ENCODE measurements at regions not wholly inside any gene's neighbourhood (a gene's known extent, or its start where the extent isn't known, plus 50 kb on each side); places are given as distances from the start of the nearest gene placed in this dataset.

DNA sequence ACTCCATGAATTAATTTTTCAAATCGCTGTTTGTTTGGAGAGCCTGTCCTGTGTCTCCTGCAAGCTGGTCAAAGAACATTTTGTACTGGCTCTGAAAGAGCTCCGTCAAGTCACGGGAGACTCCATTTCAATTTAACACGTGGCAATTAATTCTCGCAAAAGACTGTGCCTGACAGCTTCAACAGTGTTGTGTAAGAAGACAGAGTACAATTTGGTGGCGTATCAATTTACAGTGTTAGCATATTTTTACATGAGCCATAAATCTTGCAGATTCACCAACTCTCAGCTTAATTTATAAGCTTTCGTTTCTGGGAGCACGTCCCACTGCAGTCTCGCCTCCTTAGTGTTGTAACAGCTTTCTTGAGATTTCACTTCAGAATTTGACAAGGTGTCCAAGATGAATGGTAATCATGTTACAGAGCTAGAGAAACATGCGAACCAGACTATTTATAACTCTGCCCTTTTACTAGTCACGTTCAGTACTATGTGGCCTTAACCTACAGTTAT, 70.8 kb downstream of the RWDD4 start:
- H2AFZ ChIP-seq (ENCODE audit: low read length) = no peak overlapping the region
- no peak for DNase-seq

DNA sequence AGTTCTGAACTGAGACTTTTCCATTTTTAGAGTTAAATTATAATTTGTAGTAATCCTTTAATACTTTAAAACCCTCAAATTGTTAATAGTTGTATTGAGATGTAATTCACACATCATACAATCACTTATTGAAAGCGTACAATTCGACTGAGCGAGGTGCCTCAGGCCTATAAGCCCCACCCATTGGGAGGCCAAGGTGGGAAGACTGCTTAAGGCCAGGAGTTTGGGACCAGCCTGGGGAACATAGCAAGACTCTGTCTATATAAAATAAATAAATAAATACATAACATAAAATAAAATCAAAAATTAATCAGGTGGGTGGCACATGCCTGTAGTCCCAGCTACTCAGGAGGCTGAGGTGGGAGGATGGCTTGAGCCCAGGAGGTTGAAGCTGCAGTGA, 70.3 kb downstream of the RWDD4 start:
- no peak overlapping the region for H3K4me3 ChIP-seq (ENCODE audit: low read length)
- H3K9me2 ChIP-seq (replicated peaks; ENCODE audit: insufficient read depth, low read length) = no peaks in the 10 kb centered on the region
- H3K27me3 ChIP-seq (replicated peaks; ENCODE audit: insufficient read depth, low read length) = no peaks in the 10 kb centered on the region
- H2AFZ ChIP-seq (ENCODE audit: low read length) = no peak overlapping the region
- TF ChIP-seq, protein P1, sequence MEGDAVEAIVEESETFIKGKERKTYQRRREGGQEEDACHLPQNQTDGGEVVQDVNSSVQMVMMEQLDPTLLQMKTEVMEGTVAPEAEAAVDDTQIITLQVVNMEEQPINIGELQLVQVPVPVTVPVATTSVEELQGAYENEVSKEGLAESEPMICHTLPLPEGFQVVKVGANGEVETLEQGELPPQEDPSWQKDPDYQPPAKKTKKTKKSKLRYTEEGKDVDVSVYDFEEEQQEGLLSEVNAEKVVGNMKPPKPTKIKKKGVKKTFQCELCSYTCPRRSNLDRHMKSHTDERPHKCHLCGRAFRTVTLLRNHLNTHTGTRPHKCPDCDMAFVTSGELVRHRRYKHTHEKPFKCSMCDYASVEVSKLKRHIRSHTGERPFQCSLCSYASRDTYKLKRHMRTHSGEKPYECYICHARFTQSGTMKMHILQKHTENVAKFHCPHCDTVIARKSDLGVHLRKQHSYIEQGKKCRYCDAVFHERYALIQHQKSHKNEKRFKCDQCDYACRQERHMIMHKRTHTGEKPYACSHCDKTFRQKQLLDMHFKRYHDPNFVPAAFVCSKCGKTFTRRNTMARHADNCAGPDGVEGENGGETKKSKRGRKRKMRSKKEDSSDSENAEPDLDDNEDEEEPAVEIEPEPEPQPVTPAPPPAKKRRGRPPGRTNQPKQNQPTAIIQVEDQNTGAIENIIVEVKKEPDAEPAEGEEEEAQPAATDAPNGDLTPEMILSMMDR (IDR thresholded peaks at IDR 0.05; ENCODE audit: low read length) = no peak
- TF ChIP-seq EZH2 (optimal IDR thresholded peaks at IDR 0.05; ENCODE audit: low read depth, low read length) (no peak), EZH2phosphoT487 (IDR thresholded peaks at IDR 0.05; ENCODE audit: low read length) (no peak)
- no peaks in the 10 kb centered on the region for H3F3A ChIP-seq (ENCODE audit: insufficient read depth, low read length)
- DNase-seq = no peak
- no peaks in the 10 kb centered on the region for H3K36me3 ChIP-seq (replicated peaks; ENCODE audit: insufficient read depth, low read length)
- no peaks in the 10 kb centered on the region for H3K9me3 ChIP-seq (replicated peaks; ENCODE audit: insufficient read depth, low read length)
- no peak overlapping the region for H3K4me2 ChIP-seq (ENCODE audit: low read depth, low read length)
- no peak overlapping the region for H3K27ac ChIP-seq (ENCODE audit: low read length)
- H4K20me1 ChIP-seq (ENCODE audit: insufficient read depth, low read length) = no peaks in the 10 kb centered on the region
- H3K4me1 ChIP-seq (ENCODE audit: low read length) = no peaks in the 10 kb centered on the region
- no peak overlapping the region for H3K9ac ChIP-seq (ENCODE audit: low read length)
- H3K79me2 ChIP-seq (ENCODE audit: low read length) = no peaks in the 10 kb centered on the region

More for the DNA sequence above, 70.8 kb downstream of the RWDD4 start:
- H3K4me3 ChIP-seq (ENCODE audit: low read length) = no peak overlapping the region
- TF ChIP-seq EZH2phosphoT487 (IDR thresholded peaks at IDR 0.05; ENCODE audit: low read length) (no peak), EZH2 (optimal IDR thresholded peaks at IDR 0.05; ENCODE audit: low read depth, low read length) (no peak)
- TF ChIP-seq, protein P1 (IDR thresholded peaks at IDR 0.05; ENCODE audit: low read length) = no peak
- H3K79me2 ChIP-seq (ENCODE audit: low read length) = no peaks in the 10 kb centered on the region
- H3K27me3 ChIP-seq (replicated peaks; ENCODE audit: insufficient read depth, low read length) = no peaks in the 10 kb centered on the region
- H3F3A ChIP-seq (ENCODE audit: insufficient read depth, low read length) = no peaks in the 10 kb centered on the region
- H3K27ac ChIP-seq (ENCODE audit: low read length) = no peak overlapping the region
- H3K4me1 ChIP-seq (ENCODE audit: low read length) = no peaks in the 10 kb centered on the region
- H3K9me3 ChIP-seq (replicated peaks; ENCODE audit: insufficient read depth, low read length) = no peaks in the 10 kb centered on the region
- H4K20me1 ChIP-seq (ENCODE audit: insufficient read depth, low read length) = no peaks in the 10 kb centered on the region
- no peak overlapping the region for H3K9ac ChIP-seq (ENCODE audit: low read length)
- H3K9me2 ChIP-seq (replicated peaks; ENCODE audit: insufficient read depth, low read length) = no peaks in the 10 kb centered on the region
- H3K4me2 ChIP-seq (ENCODE audit: low read depth, low read length) = no peak overlapping the region
- no peaks in the 10 kb centered on the region for H3K36me3 ChIP-seq (replicated peaks; ENCODE audit: insufficient read depth, low read length)

DNA sequence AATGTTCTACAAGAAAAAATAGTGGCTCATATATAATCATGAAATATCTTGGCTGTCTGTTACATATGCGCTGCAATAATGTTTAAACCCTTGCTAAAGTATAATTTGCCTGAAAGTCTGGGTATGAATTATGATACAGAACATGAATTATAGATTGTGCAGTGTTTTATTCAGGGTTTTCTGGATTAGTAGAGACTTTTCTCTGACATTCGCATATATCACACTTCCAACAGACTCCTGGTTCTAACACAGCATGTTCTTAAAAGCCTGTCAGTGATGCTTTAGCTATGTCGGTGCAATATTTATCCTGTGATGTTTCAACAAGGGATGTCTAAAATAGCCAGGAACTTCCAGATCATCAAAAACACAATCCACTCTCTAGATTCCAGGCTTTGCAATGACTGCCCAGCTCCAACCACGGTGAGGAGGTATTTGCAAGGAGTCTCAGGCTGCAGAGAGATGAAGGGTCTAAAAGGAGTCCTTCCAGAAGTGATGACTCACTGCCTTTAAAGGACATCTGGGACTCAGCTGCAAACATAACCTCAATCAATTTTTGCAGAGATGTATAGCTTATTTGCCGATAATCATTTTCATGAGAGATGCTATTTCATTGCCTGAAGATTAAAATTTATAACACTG, 69.4 kb downstream of the RWDD4 start:
- TF ChIP-seq EZH2phosphoT487 (IDR thresholded peaks at IDR 0.05; ENCODE audit: low read length) (no peak), EZH2 (optimal IDR thresholded peaks at IDR 0.05; ENCODE audit: low read depth, low read length) (no peak)
- TF ChIP-seq, protein P1 (IDR thresholded peaks at IDR 0.05; ENCODE audit: low read length) = no peak
- DNase-seq = no peak

More for the DNA sequence above, 69.4 kb downstream of the RWDD4 start:
- H3K4me3 ChIP-seq (ENCODE audit: low read length) = no peak overlapping the region
- H3K36me3 ChIP-seq (replicated peaks; ENCODE audit: insufficient read depth, low read length) = no peaks in the 10 kb centered on the region
- H3F3A ChIP-seq (ENCODE audit: insufficient read depth, low read length) = no peaks in the 10 kb centered on the region
- H3K4me2 ChIP-seq (ENCODE audit: low read depth, low read length) = no peak overlapping the region
- no peak overlapping the region for H3K9ac ChIP-seq (ENCODE audit: low read length)
- no peaks in the 10 kb centered on the region for H3K9me2 ChIP-seq (replicated peaks; ENCODE audit: insufficient read depth, low read length)
- no peaks in the 10 kb centered on the region for H3K79me2 ChIP-seq (ENCODE audit: low read length)
- no peak overlapping the region for H2AFZ ChIP-seq (ENCODE audit: low read length)
- H3K4me1 ChIP-seq (ENCODE audit: low read length) = no peaks in the 10 kb centered on the region
- H4K20me1 ChIP-seq (ENCODE audit: insufficient read depth, low read length) = no peaks in the 10 kb centered on the region
- no peak overlapping the region for H3K27ac ChIP-seq (ENCODE audit: low read length)
- H3K9me3 ChIP-seq (replicated peaks; ENCODE audit: insufficient read depth, low read length) = no peaks in the 10 kb centered on the region
- no peaks in the 10 kb centered on the region for H3K27me3 ChIP-seq (replicated peaks; ENCODE audit: insufficient read depth, low read length)

Measured in MM.1S (cell line).